ENCODE measurements at regions not wholly inside any gene's neighbourhood (a gene's known extent, or its start where the extent isn't known, plus 50 kb on each side); places are given as distances from the start of the nearest gene placed in this dataset.
A peak's percentile ranks its signal among the peaks of the same experiment; 100 is the strongest.

DNA sequence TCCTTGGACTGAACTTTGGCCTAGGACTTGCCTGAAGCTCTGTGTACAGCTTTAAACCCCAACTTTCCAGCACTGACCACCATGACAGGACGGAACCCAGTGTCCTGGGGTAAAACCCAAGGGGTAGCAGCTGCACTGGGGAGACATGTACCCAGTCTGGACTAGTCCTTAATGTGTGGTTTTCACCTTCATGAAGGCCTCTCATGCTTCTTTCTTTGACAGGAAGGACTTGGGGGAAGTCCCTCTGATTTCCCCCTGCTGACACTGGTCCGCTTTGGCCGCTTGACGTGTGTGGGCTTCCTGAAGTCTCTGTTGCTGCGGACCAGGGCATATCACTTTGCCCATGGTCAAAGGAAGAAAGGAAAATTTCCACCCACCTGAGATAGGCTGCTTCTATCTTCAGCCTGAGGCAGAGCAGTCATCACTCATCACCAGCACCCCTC is 66.3 kb upstream of the PRDX6 start (continued):
- TF ChIP-seq ESRRA (IDR thresholded peaks at IDR 0.05; ENCODE audit: low read length) (no peak), SMARCA5 (IDR thresholded peaks at IDR 0.05) (peak; percentile 72; the same call in 1 of the 2 replicates), CHD1 (IDR thresholded peaks at IDR 0.05; ENCODE audit: low read depth, low read length) (no peak), PML (IDR thresholded peaks at IDR 0.05; ENCODE audit: low read length) (no peak), ATF7 (IDR thresholded peaks at IDR 0.05; ENCODE audit: low read depth) (no peak), YY1 (IDR thresholded peaks at IDR 0.05; ENCODE audit: low read depth, low read length) (peak; percentile 73), TBL1XR1 (IDR thresholded peaks at IDR 0.05; ENCODE audit: low read depth, low read length) (no peak; the same call in 1 of the 2 replicates), SMC3 (IDR thresholded peaks at IDR 0.05; ENCODE audit: borderline replicate concordance, low read length) (no peak), SMAD5 (IDR thresholded peaks at IDR 0.05; ENCODE audit: low read depth) (no peak), NBN (IDR thresholded peaks at IDR 0.05) (peak; percentile 55; the same call in 1 of the 2 replicates), RUNX3 (IDR thresholded peaks at IDR 0.05; ENCODE audit: low read length) (no peak), HDGF (IDR thresholded peaks at IDR 0.05) (peak; percentile 76; the same call in 1 of the 2 replicates), HDAC6 (IDR thresholded peaks at IDR 0.05; ENCODE audit: unreplicated experiment) (no peak), RAD21 (IDR thresholded peaks at IDR 0.05; ENCODE audit: insufficient read depth, low read depth, low read length) (no peak)
- TF ChIP-seq, protein P1, sequence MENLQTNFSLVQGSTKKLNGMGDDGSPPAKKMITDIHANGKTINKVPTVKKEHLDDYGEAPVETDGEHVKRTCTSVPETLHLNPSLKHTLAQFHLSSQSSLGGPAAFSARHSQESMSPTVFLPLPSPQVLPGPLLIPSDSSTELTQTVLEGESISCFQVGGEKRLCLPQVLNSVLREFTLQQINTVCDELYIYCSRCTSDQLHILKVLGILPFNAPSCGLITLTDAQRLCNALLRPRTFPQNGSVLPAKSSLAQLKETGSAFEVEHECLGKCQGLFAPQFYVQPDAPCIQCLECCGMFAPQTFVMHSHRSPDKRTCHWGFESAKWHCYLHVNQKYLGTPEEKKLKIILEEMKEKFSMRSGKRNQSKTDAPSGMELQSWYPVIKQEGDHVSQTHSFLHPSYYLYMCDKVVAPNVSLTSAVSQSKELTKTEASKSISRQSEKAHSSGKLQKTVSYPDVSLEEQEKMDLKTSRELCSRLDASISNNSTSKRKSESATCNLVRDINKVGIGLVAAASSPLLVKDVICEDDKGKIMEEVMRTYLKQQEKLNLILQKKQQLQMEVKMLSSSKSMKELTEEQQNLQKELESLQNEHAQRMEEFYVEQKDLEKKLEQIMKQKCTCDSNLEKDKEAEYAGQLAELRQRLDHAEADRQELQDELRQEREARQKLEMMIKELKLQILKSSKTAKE (IDR thresholded peaks at IDR 0.05; ENCODE audit: low read depth, poor library complexity, severe bottlenecking), result peak; percentile 5
- TF ChIP-seq, protein P2, sequence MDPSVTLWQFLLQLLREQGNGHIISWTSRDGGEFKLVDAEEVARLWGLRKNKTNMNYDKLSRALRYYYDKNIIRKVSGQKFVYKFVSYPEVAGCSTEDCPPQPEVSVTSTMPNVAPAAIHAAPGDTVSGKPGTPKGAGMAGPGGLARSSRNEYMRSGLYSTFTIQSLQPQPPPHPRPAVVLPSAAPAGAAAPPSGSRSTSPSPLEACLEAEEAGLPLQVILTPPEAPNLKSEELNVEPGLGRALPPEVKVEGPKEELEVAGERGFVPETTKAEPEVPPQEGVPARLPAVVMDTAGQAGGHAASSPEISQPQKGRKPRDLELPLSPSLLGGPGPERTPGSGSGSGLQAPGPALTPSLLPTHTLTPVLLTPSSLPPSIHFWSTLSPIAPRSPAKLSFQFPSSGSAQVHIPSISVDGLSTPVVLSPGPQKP (IDR thresholded peaks at IDR 0.05; ENCODE audit: low read depth, low read length), result no peak
- TF ChIP-seq, protein P3, sequence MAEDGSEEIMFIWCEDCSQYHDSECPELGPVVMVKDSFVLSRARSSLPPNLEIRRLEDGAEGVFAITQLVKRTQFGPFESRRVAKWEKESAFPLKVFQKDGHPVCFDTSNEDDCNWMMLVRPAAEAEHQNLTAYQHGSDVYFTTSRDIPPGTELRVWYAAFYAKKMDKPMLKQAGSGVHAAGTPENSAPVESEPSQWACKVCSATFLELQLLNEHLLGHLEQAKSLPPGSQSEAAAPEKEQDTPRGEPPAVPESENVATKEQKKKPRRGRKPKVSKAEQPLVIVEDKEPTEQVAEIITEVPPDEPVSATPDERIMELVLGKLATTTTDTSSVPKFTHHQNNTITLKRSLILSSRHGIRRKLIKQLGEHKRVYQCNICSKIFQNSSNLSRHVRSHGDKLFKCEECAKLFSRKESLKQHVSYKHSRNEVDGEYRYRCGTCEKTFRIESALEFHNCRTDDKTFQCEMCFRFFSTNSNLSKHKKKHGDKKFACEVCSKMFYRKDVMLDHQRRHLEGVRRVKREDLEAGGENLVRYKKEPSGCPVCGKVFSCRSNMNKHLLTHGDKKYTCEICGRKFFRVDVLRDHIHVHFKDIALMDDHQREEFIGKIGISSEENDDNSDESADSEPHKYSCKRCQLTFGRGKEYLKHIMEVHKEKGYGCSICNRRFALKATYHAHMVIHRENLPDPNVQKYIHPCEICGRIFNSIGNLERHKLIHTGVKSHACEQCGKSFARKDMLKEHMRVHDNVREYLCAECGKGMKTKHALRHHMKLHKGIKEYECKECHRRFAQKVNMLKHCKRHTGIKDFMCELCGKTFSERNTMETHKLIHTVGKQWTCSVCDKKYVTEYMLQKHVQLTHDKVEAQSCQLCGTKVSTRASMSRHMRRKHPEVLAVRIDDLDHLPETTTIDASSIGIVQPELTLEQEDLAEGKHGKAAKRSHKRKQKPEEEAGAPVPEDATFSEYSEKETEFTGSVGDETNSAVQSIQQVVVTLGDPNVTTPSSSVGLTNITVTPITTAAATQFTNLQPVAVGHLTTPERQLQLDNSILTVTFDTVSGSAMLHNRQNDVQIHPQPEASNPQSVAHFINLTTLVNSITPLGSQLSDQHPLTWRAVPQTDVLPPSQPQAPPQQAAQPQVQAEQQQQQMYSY (CRISPR knock-in tag; IDR thresholded peaks at IDR 0.05), result no peak
- TF ChIP-seq, protein P4, sequence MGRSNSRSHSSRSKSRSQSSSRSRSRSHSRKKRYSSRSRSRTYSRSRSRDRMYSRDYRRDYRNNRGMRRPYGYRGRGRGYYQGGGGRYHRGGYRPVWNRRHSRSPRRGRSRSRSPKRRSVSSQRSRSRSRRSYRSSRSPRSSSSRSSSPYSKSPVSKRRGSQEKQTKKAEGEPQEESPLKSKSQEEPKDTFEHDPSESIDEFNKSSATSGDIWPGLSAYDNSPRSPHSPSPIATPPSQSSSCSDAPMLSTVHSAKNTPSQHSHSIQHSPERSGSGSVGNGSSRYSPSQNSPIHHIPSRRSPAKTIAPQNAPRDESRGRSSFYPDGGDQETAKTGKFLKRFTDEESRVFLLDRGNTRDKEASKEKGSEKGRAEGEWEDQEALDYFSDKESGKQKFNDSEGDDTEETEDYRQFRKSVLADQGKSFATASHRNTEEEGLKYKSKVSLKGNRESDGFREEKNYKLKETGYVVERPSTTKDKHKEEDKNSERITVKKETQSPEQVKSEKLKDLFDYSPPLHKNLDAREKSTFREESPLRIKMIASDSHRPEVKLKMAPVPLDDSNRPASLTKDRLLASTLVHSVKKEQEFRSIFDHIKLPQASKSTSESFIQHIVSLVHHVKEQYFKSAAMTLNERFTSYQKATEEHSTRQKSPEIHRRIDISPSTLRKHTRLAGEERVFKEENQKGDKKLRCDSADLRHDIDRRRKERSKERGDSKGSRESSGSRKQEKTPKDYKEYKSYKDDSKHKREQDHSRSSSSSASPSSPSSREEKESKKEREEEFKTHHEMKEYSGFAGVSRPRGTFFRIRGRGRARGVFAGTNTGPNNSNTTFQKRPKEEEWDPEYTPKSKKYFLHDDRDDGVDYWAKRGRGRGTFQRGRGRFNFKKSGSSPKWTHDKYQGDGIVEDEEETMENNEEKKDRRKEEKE (IDR thresholded peaks at IDR 0.05), result no peak
- TF ChIP-seq, protein P5, sequence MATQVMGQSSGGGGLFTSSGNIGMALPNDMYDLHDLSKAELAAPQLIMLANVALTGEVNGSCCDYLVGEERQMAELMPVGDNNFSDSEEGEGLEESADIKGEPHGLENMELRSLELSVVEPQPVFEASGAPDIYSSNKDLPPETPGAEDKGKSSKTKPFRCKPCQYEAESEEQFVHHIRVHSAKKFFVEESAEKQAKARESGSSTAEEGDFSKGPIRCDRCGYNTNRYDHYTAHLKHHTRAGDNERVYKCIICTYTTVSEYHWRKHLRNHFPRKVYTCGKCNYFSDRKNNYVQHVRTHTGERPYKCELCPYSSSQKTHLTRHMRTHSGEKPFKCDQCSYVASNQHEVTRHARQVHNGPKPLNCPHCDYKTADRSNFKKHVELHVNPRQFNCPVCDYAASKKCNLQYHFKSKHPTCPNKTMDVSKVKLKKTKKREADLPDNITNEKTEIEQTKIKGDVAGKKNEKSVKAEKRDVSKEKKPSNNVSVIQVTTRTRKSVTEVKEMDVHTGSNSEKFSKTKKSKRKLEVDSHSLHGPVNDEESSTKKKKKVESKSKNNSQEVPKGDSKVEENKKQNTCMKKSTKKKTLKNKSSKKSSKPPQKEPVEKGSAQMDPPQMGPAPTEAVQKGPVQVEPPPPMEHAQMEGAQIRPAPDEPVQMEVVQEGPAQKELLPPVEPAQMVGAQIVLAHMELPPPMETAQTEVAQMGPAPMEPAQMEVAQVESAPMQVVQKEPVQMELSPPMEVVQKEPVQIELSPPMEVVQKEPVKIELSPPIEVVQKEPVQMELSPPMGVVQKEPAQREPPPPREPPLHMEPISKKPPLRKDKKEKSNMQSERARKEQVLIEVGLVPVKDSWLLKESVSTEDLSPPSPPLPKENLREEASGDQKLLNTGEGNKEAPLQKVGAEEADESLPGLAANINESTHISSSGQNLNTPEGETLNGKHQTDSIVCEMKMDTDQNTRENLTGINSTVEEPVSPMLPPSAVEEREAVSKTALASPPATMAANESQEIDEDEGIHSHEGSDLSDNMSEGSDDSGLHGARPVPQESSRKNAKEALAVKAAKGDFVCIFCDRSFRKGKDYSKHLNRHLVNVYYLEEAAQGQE (IDR thresholded peaks at IDR 0.05; ENCODE audit: low read depth, low read length), result no peak

Data from GM12878 (cell line).